Suprapubic skin (tissue), 3 donors: ENCODE measurements at regions not wholly inside any gene's neighbourhood (a gene's known extent, or its start where the extent isn't known, plus 50 kb on each side); places are given as distances from the start of the nearest gene placed in this dataset.

Source experiments
- CTCF ChIP-seq, 2 donors: fragments of 200-600 bp in 1 of 2; fragments of 450-650 bp in 1 of 2; sonication (generic) in 1 of 2; IDR thresholded peaks; one replicate each; pipeline ENCODE4 v1.5.1; 2016 to 2019; ENCODE audit warnings: antibody characterized with exemption in 2 of 2, mild to moderate bottlenecking in 1 of 2, moderate library complexity in 1 of 2
- POLR2A ChIP-seq, 2 donors: fragments of 450-650 bp; IDR thresholded peaks; one replicate each; pipeline ENCODE4 v1.6.1; 2017; ENCODE audit warnings: antibody characterized with exemption in 2 of 2, mild to moderate bottlenecking in 2 of 2, moderate library complexity in 2 of 2

DNA sequence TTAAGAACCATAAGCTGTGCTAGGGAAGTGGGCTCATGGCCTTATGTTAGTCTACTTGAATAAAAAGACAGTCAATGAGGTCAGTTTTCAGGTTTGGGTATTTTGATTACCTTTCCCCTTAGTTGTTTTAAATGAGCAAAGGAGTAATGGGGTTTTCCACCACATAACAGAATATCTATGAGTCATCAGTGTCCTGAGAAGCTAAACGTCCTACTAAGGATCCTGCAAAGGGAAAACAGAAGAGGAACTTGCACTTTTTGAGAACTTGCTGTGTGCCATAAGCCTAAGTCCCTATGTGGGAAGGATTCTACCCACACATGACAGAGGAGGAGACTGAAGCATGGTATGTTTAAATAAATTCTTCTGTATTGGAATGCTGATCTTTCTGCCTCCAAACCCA is 292.8 kb upstream of the TMC3 start:
- no peak for TF ChIP-seq CTCF (IDR thresholded peaks at IDR 0.05)
- no peak for TF ChIP-seq POLR2A (IDR thresholded peaks at IDR 0.05)
